Natural killer cell (primary cell): ENCODE measurements at regions not wholly inside any gene's neighbourhood (a gene's known extent, or its start where the extent isn't known, plus 50 kb on each side); places are given as distances from the start of the nearest gene placed in this dataset.

Source experiments
- ATAC-seq, 3 donors: fragments of 150-1000 bp in 2 of 3; fragments of 200-7000 bp in 1 of 3; cut with Tn5 transposase; 1 replicate in 1 of 3; 2 replicates in 2 of 3; pipeline ENCODE4 v1.10.0; 2021; ENCODE audit warnings: mild to moderate bottlenecking in 2 of 3, moderate library complexity in 2 of 3
- DNase-seq, 2 donors: peaks; one replicate each; pipeline versions ENCODE4 v3.0.0 to v3.0.0-alpha.2; 2013 to 2021; ENCODE audit warnings: mixed read lengths in 1 of 2
- H3K27ac ChIP-seq: one replicate; pipeline ENCODE4 v1.5.1; 2013; ENCODE audit warnings: mild to moderate bottlenecking, low read length
- H3K27me3 ChIP-seq: one replicate; pipeline ENCODE4 v1.6.1; 2013; ENCODE audit warnings: low read length; ENCODE audit not compliant: control insufficient read depth, insufficient read depth
- H3K36me3 ChIP-seq: one replicate; pipeline ENCODE4 v1.6.1; 2013; ENCODE audit warnings: low read length; ENCODE audit not compliant: control insufficient read depth, insufficient read depth
- H3K4me1 ChIP-seq: one replicate; pipeline ENCODE4 v1.6.1; 2013; ENCODE audit warnings: low read length; ENCODE audit not compliant: control insufficient read depth, insufficient read depth
- H3K4me3 ChIP-seq: one replicate; pipeline ENCODE4 v1.5.1; 2013; ENCODE audit warnings: low read length
- H3K9me3 ChIP-seq: one replicate; pipeline ENCODE4 v1.6.1; 2013; ENCODE audit warnings: low read length; ENCODE audit not compliant: control insufficient read depth, insufficient read depth
- H3K27ac Mint-ChIP-seq, 2 donors: one replicate each; pipeline ENCODE4 v1.8.0; 2022; ENCODE audit warnings: mild to moderate bottlenecking in 2 of 2, mixed read lengths in 2 of 2, moderate library complexity in 1 of 2
- H3K27me3 Mint-ChIP-seq, 2 donors: one replicate each; pipeline ENCODE4 v1.8.0; 2022; ENCODE audit warnings: low read depth in 2 of 2, mixed read lengths in 2 of 2
- H3K36me3 Mint-ChIP-seq: one replicate; pipeline ENCODE4 v1.8.0; 2022; ENCODE audit warnings: mixed read lengths
- H3K4me1 Mint-ChIP-seq, 2 donors: one replicate each; pipeline ENCODE4 v1.8.0; 2022; ENCODE audit warnings: mixed read lengths in 2 of 2
- H3K4me3 Mint-ChIP-seq: one replicate; pipeline ENCODE4 v1.8.0; 2022; ENCODE audit warnings: mild to moderate bottlenecking, moderate library complexity, mixed read lengths
- H3K9me3 Mint-ChIP-seq, 2 donors: one replicate each; pipeline ENCODE4 v1.8.0; 2022; ENCODE audit warnings: mixed read lengths in 2 of 2
- WGBS: methylation state at CpG from one replicate; pipeline ENCODE4 v1.1.7; 2013; ENCODE audit warnings: missing lambda C conversion rate; ENCODE audit not compliant: insufficient coverage; 5-methylcytosine and 5-hydroxymethylcytosine counted together
- intact Hi-C: fragments of 100-400 bp; cut with micrococcal nuclease; formaldehyde crosslinking; loops from one replicate; pipeline ENCODE4 v1.14.2; 2022
- TF ChIP-seq, protein P1 (sequence below): fragments of 200-600 bp; IDR thresholded peaks from one replicate; pipeline ENCODE4 v1.8.0; 2022; ENCODE audit warnings: antibody characterized with exemption

DNA sequence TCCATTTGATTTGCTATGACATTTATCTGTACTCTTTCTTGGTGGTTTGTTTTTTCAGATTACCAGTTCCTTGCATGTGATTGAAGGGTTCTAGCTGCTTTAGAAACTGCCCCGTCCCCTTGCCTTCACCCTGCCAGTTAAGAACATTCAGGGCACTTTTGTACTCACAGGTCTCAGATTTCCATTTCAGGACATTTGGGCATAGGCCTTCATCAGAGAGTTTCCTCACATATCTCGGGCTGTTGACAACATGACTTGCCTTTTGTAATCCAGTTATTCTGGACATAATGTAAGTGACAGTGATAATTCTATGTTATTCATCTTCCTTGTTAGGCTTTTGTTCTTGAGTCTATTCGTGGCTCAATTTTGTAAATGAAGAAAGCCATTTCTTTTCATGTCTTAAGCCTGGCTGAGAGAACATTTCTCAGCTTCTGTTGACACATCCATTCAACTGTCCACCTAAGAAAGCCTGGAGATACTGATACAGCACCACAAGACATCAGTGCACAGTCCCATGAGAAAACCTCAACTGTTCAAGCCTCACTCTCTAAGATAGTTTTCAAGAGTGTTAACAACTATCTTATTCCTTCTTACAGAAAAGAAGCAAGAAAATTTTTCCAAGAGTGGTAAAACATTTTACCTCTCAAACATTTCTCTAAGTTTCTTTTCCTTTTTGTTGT lies 209.3 kb upstream of the SGK1 start:
- no peaks in the 10 kb centered on the region for H3K9me3 ChIP-seq
- Mint-ChIP-seq H3K27ac (no peak overlapping the region), H3K27me3 (peaks cover 0 to 9% of the 10 kb centered on the region in 2 donors), H3K4me3 (no peak overlapping the region), H3K36me3 (no peaks in the 10 kb centered on the region), H3K9me3 (no peaks in the 10 kb centered on the region), H3K4me1 (no peaks in the 10 kb centered on the region)
- TF ChIP-seq, protein P1, sequence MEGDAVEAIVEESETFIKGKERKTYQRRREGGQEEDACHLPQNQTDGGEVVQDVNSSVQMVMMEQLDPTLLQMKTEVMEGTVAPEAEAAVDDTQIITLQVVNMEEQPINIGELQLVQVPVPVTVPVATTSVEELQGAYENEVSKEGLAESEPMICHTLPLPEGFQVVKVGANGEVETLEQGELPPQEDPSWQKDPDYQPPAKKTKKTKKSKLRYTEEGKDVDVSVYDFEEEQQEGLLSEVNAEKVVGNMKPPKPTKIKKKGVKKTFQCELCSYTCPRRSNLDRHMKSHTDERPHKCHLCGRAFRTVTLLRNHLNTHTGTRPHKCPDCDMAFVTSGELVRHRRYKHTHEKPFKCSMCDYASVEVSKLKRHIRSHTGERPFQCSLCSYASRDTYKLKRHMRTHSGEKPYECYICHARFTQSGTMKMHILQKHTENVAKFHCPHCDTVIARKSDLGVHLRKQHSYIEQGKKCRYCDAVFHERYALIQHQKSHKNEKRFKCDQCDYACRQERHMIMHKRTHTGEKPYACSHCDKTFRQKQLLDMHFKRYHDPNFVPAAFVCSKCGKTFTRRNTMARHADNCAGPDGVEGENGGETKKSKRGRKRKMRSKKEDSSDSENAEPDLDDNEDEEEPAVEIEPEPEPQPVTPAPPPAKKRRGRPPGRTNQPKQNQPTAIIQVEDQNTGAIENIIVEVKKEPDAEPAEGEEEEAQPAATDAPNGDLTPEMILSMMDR, result no peak
- DNase-seq (no peak), ATAC-seq (no peak)
- no peak overlapping the region for H3K27ac ChIP-seq
- WGBS, result 92% methylated on average over 3 of the region's 3 CpGs
- H3K27me3 ChIP-seq, result no peaks in the 10 kb centered on the region
- no peak overlapping the region for H3K4me3 ChIP-seq
- H3K4me1 ChIP-seq, result no peaks in the 10 kb centered on the region
- no peaks in the 10 kb centered on the region for H3K36me3 ChIP-seq
- intact Hi-C loops, result no loop called here

DNA sequence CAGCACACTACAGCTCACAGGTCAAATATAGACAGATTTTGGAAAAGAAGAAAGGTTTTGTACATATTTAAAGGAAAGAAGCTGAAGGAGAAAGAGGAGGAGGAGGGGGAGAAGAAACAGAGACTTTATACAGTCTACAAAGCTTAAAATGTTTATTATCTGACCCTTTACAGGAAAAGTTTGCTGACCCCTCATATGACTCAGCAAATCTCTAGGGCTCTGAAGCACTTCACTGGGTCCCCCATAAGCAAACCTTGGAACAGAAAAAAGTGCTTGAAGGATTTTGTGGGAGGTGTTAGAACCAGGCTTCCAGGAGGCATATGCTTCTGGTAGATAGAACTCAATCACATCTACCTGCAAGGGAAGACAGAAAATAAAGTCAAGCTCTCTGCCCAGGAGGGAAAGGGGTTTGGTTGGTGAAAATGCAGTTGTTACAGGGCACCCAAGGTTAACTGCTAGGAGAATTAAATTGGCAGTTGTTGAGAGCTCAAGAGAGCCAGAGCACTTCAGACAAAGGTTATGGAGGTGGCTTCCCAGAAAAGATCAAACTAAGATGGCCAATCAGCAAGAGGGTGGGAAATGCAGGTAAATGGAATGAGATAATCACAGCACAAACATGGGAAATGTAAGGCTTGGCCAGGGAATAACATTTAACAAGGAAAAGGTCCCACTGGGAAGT lies 207.4 kb upstream of the SGK1 start:
- H3K4me3 ChIP-seq, result no peak overlapping the region
- no peaks in the 10 kb centered on the region for H3K27me3 ChIP-seq
- ATAC-seq, result no peak
- no peak for DNase-seq
- H3K27ac ChIP-seq, result no peak overlapping the region
- Mint-ChIP-seq H3K27ac (no peak overlapping the region), H3K27me3 (peaks cover 0 to 9% of the 10 kb centered on the region in 2 donors), H3K9me3 (no peaks in the 10 kb centered on the region), H3K4me3 (no peak overlapping the region), H3K36me3 (no peaks in the 10 kb centered on the region), H3K4me1 (peaks cover 0 to 4% of the 10 kb centered on the region in 2 donors)
- no peaks in the 10 kb centered on the region for H3K4me1 ChIP-seq
- no peaks in the 10 kb centered on the region for H3K36me3 ChIP-seq
- intact Hi-C loops, result no loop called here
- H3K9me3 ChIP-seq, result no peaks in the 10 kb centered on the region
- TF ChIP-seq, protein P1, result no peak

DNA sequence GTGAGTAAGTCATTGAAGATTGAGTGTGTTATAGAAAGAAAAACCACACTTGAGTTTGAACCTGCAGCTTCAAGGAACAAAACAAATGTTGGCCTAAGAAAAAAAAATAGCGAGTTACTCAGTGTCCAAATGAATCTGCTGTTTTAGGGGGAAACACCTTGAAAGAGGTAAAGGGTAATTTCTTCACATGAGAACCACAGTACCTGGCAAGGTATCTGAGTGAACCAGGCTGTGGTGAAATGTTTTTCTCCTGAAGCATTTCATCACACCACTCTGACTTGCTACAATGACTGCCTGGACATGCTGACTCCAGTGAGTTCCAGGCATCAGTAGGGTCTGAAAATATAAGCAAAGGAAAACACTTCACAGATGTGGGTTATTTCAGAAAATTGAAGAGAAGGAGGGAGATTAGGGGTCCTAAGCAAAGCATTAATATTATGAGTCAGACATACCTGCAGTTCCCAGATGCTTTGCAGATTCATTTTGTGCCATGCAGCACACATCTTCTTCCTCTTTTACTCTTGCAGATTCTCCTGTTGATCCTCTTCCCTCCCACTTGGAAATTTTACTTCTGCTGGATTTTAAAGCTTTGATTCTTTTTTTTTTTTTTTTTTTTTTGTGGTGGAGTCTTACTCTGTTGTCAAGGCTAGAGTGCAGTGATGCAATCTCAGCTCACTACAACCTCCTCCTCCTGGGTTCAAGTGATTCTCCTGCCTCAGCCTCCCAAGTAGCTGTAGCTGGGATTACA lies 206.2 kb upstream of the SGK1 start:
- ATAC-seq, result no peak
- TF ChIP-seq, protein P1, result no peak
- DNase-seq, result peak in 1 of 2 donors; percentile 56

More for the DNA sequence above, 206.2 kb upstream of the SGK1 start:
- WGBS, result 69% methylated on average over 1 of the region's 1 CpG
- Histone ChIP-seq H3K4me1 (peaks cover 3% of the 10 kb centered on the region), H3K27me3 (no peaks in the 10 kb centered on the region), H3K4me3 (no peak overlapping the region), H3K9me3 (no peaks in the 10 kb centered on the region), H3K27ac (no peak overlapping the region), H3K36me3 (no peaks in the 10 kb centered on the region)
- Mint-ChIP-seq H3K36me3 (no peaks in the 10 kb centered on the region), H3K4me3 (no peak overlapping the region), H3K9me3 (no peaks in the 10 kb centered on the region), H3K4me1 (peaks cover 6 to 12% of the 10 kb centered on the region in 2 donors), H3K27ac (no peak overlapping the region), H3K27me3 (peaks cover 0 to 5% of the 10 kb centered on the region in 2 donors)
- intact Hi-C loops, result no loop called here
